Erythroblast (primary cell): ENCODE measurements at regions not wholly inside any gene's neighbourhood (a gene's known extent, or its start where the extent isn't known, plus 50 kb on each side); places are given as distances from the start of the nearest gene placed in this dataset.

ENCODE experiments used
- GATA1 ChIP-seq: IDR thresholded peaks from 2 replicates; pipeline ENCODE4 v1.6.1; 2011; ENCODE audit warnings: low read depth, mild to moderate bottlenecking, control low read depth, low read length, moderate library complexity
- POLR2A ChIP-seq: IDR thresholded peaks from 2 replicates; pipeline ENCODE4 v1.6.1; 2011; ENCODE audit warnings: mild to moderate bottlenecking, low read length

- TF ChIP-seq GATA1 (no peak), POLR2A (no peak)
Measured at GRCh38 chr16:48997946-48998345, 283.7 kb downstream of the CBLN1 start.
